GM04503 (cell line): ENCODE measurements at regions not wholly inside any gene's neighbourhood (a gene's known extent, or its start where the extent isn't known, plus 50 kb on each side); places are given as distances from the start of the nearest gene placed in this dataset.
"Not testable (repeated sequence)": the region's sequence is repeated elsewhere in the genome, so short reads cannot be mapped to it uniquely, and the experiment has no call there.

Experiments
- DNase-seq: peaks from one replicate; pipeline ENCODE4 v3.0.0-alpha.2; 2012; ENCODE audit warnings: low read depth

DNA sequence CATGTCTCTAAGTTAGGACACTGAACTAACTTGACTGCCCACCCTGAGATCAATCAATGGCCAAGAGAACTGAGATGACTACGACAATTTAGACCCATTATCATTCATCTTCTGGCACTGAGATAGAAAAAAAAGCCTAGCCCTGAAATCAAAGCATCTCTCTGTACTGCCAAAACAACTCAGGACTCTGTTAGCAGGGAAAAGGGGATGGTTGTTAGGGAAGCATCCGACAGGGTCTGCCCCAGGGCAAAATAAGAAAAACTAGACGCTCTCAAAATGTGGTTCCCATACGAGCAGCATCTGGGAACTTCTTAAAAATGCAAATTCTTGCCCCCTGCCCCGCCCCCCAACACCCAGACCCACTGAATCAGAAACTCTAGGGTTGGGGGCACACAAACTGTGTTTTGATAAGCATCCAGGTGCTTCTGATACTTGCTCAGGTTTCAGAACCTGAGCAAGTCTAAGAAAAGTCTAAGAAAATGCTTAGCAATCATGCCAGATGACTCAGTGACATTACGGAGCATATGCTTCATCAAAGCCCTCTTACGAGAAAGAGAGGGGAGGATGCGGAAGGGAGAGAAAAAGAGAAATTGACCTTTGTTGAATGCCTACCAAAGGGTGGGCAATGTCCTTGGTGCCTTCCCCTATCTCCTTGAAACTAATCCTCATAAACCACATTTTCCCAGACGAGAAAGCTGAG, 172.8 kb upstream of the HES1 start:
- DNase-seq, result no peak

DNA sequence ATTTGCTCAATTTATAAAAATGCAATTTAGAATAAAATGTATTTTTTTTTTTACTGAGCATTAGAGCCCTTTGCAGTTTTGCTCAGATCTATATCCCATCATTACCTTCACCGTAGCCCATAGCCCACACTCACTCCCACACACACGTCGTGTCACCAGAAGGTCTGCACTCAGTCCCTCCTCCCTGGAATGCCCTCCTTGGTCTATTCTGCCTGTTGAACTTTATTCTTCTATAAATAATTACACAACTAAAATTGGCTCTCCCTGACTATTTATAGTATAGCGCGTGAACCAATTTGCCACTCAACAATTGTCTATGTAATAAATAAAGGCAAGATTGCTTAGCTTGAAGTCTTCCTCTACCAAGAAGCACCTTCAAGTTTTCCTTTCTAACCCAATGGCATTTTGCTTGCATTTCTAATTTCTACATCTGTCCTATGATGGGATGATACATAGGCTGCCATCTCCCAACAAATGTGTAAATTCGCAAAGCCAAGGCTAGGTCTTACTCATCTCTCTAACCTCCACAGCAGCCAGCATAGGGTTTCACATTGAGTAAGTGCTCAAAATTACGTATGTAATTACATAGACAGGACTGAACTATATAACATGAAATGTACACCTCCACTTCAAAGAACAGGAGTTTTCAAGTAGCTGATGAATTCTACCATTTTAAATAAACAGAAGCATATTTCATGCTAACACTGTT, 172.0 kb upstream of the HES1 start:
- DNase-seq, result no peak

GRCh38 chr3:193964517-193964880, 171.4 kb upstream of the HES1 start:
- DNase-seq, result no peak

GRCh38 chr3:193968380-193968974, 167.5 kb upstream of the HES1 start:
- no peak for DNase-seq

GRCh38 chr3:193970131-193970772, 165.7 kb upstream of the HES1 start:
- DNase-seq, result not testable (repeated sequence)

DNA sequence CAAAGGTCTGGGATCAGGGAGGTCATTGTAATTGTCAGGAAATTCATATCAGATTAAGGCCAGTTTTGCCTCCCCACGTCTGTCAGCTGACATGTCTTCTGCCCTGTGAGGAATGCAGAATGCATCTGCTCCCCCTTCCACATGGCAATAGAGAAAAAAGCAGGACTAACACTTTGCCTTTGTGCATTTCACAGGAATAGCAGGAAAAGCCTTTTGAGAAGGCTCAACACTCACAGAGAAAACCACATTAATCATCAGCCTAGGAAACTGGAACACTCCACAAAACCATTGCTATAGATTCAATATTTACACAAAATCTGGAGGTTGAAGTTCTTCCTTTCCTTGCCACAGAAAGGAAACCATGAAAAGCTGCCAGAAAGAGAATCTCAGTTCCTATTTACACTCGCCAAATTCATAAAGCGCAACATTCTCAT, 165.2 kb upstream of the HES1 start:
- DNase-seq, result no peak

- DNase-seq, result no peak
Observed at GRCh38 chr3:193971261-193971751, 164.6 kb upstream of the HES1 start.

- no peak for DNase-seq
Observed at GRCh38 chr3:193971966-193972365, 164.0 kb upstream of the HES1 start.

DNA sequence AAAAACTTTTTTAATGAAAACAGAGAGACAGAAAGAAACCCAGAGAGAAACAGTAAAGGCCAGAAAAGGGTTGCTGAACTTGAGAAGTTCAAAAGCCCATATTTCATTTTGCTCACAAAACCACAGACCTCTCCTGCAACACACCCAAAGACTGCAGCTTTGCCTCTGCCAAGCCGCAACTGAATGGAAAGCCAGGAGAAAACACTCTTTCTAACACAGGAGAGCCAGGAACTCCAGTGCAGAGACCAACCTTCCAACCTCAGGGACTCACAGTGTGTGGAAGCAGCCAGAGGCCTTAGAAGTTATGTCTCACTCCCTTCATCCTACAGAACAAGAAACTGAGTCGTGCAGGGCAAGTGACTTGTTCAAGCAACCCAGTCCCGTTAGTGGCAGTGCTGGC, 163.1 kb upstream of the HES1 start:
- no peak for DNase-seq

DNA sequence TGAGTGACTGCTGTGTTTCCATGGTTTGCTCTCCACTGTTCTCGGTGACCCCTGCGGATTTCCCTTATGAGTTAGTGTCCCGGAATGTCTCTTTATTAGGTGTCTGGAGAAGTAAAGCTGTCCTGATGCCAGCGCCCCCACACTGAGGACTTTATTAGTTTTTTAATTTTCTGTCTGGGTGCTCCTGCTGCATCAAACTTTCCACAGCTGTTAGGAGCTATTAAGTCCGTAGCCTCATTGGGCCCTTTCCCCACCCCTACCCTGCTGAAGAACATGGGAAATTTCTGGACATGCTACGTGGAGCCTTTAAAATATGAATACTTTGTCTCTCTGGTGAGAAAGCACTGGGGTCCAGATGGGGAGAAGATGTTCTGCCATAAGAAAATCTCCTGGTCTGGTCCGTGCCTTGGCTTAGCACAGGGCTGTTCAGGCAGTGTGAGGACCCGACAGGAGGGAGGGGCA, 161.7 kb upstream of the HES1 start:
- DNase-seq, result no peak

GRCh38 chr3:193974671-193975535, 161.0 kb upstream of the HES1 start:
- no peak for DNase-seq

- DNase-seq, result no peak
Observed at GRCh38 chr3:193977622-193978021, 158.3 kb upstream of the HES1 start.

- no peak for DNase-seq
Observed at GRCh38 chr3:193978030-193978429, 157.9 kb upstream of the HES1 start.

DNA sequence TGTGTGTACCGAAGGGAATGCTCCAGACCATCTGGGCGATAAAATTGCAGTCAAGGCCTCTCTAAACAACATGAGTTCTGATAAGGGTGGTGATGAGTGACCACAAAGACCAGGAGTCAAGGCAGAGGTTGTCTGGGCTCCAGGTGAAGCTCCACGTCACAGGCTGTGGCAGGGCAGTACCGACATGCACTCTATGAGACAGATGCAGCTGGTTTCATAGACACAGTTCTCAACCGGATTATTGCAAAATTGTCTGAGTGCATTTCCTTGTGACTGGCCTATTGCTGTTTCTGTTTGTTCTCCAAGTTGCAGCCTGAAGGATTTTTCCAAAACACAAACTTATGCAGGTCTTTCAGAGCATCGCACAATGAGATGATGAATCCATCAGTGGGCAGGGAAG, 157.5 kb upstream of the HES1 start:
- DNase-seq, result no peak

DNA sequence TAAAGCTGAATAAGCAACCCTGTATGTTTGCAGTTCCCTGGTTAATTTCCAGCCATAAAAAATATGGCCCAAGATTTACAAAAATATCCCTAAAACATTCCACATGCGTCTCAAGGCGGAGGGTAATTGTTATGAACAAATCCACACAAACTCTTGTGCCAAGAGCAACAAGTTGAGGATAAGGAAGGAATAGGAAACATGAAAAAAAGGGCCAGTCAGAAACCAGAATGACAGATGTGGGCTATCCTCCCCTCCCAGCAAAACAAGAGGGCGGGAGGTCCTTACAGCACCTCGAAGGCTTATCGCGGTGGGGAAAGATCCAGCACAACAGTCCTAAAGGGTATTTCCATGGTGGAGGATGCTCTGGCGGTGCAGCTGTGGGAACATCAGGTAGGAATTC, 155.6 kb upstream of the HES1 start:
- no peak for DNase-seq

DNA sequence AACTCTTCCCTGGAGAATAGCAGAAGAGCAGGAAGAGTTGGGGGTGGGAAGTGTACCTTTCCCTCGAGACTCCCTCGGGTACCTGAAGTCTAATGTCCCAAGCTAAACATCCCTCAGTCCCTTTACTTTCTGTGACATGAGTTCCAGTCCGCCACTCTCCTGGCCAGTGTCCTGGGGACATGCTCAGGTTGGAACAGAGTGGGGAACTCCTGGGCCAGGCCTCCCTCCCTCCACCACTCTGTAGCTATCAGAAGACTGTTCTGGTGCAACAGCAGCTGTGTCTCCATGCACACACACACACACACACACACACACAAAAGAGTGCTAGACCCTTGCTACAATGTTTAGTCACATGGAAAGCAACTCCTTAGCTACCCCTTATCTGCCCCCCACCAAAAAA, 155.0 kb upstream of the HES1 start:
- no peak for DNase-seq

GRCh38 chr3:193981504-193981903, 154.4 kb upstream of the HES1 start:
- DNase-seq, result no peak

GRCh38 chr3:193982258-193982659, 153.7 kb upstream of the HES1 start:
- no peak for DNase-seq

DNA sequence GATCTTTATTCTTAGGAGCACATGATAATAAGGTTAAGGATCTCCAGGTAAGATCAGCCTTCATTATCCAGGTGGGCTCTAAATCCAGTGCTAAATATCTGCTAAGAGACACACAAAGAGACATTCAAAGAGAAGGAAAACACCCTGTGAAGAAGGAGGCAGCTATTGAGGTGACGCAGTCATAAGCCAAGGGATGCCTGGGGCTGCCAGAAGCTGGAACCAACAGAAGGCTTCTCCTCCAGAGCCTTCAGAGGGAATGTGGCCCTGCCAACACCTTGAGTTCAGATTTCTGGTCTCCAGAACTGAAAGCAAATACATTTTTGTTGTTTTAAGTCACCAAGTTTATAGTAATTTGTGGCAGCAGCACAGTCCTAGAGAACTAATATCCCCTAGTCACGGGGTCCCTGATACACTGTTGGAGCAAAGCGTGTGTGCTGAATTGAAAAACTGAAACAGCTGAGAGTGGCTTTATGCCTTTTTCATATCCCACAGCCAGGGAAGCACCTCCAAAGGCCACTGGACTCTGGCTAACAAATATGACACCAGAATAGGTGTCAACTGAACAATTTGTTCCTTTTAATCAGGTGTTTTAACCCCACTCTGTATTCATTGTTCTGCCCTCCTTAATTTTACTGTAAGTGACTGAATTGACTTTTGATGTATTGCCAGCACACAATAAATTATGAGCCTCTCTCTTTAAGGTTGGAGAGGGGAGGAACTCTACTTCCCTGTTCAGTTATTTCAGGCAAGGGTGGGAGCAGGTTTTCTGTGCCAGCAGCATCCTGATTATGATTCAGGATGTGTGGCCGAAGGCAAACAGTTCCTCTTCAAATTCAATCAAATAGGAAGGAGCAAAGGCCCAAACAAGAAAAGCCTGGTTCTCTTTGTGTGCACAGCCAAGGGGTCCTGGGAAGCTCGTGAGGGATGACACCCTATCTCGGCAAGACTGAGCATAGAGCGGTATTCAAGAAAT, 151.8 kb upstream of the HES1 start:
- no peak for DNase-seq

DNA sequence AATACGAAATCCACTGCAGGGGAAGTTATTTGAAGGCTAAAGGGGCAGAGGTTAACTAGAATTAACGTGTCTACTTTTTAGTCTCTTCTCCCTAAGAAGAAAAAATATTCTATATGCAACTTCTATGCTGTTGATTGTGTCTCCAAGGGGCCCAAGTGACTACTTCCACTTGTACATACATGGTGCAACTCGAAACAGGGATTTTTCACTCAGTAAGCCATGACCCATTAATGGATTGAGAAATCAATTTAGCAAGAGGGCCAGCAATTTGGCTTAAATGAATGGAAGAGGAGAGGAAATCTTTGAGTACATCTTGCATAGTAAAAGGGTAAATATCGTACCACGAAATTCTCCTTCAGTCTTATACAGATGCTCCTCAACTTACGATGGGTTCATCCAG, 151.1 kb upstream of the HES1 start:
- no peak for DNase-seq

DNA sequence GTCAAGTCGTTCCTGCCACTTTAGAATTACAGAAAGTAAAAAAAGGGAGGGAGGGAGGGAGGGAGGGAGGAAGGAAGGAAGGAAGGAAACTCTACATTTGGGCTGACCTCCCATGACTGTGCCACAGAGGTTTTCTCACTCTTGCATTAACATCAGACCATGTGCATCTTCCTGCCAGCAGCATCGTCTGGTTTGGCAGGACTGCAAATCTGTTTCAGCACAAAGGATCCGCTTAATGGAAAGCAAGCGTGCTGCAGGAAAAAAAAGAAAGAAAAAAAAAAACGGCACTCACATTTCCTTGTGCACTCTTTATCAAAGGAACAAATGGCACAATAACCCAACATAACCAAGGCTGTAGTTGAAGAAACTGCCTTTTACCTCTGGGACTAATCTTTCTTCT, 148.8 kb upstream of the HES1 start:
- DNase-seq, result no peak
